ENCODE measurements at regions not wholly inside any gene's neighbourhood (a gene's known extent, or its start where the extent isn't known, plus 50 kb on each side); places are given as distances from the start of the nearest gene placed in this dataset.

DNA sequence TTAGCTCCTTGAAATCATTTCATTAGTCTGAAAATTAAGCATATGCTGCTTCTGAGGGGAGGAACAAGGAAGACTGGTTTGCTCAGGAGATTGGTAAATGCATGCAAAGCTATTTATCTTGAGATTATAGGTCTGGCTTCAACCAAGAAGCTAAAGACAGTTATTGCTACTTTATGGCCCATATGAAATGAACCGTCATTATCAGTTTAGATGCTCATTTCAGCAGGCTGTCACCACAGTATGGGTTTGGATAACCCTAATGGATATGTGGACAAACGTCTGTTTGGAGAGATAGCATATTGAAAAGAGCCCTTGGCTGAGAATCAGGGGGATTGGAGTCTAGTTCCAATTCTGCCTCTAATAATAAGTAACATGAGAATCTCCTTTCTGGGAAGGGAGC lies 922.6 kb downstream of the TUSC7 start:
- TF ChIP-seq, protein P1, sequence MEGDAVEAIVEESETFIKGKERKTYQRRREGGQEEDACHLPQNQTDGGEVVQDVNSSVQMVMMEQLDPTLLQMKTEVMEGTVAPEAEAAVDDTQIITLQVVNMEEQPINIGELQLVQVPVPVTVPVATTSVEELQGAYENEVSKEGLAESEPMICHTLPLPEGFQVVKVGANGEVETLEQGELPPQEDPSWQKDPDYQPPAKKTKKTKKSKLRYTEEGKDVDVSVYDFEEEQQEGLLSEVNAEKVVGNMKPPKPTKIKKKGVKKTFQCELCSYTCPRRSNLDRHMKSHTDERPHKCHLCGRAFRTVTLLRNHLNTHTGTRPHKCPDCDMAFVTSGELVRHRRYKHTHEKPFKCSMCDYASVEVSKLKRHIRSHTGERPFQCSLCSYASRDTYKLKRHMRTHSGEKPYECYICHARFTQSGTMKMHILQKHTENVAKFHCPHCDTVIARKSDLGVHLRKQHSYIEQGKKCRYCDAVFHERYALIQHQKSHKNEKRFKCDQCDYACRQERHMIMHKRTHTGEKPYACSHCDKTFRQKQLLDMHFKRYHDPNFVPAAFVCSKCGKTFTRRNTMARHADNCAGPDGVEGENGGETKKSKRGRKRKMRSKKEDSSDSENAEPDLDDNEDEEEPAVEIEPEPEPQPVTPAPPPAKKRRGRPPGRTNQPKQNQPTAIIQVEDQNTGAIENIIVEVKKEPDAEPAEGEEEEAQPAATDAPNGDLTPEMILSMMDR (IDR thresholded peaks at IDR 0.05; ENCODE audit: low read length): no peak
- TF ChIP-seq EZH2 (optimal IDR thresholded peaks at IDR 0.05; ENCODE audit: low read depth, low read length): no peak

Data from MM.1S (cell line).